ENCODE measurements at regions not wholly inside any gene's neighbourhood (a gene's known extent, or its start where the extent isn't known, plus 50 kb on each side); places are given as distances from the start of the nearest gene placed in this dataset.

GRCh38 chr12:81958406-81958805, 199.3 kb upstream of the PPFIA2 start:
- no peaks in the 10 kb centered on the region for H3K9me3 ChIP-seq (ENCODE audit: insufficient read depth, low read depth, low read length)
- no peak overlapping the region for H3K4me3 ChIP-seq (ENCODE audit: low read length)
- no peak overlapping the region for H3K9ac ChIP-seq (ENCODE audit: low read depth, low read length)
- no peaks in the 10 kb centered on the region for H3K27me3 ChIP-seq (ENCODE audit: insufficient read depth, low read length)
- H3K36me3 ChIP-seq (ENCODE audit: insufficient read depth, low read length), result no peaks in the 10 kb centered on the region
- H3K4me1 ChIP-seq (ENCODE audit: insufficient read depth, low read length), result no peaks in the 10 kb centered on the region
- WGBS, result 88% methylated on average over 1 of the region's 1 CpG
- H3K27ac ChIP-seq (ENCODE audit: low read depth, low read length), result no peak overlapping the region

GRCh38 chr12:81957631-81958030, 198.5 kb upstream of the PPFIA2 start:
- Histone ChIP-seq H3K9me3 (ENCODE audit: insufficient read depth, low read depth, low read length) (no peaks in the 10 kb centered on the region), H3K27ac (ENCODE audit: low read depth, low read length) (no peak overlapping the region), H3K4me1 (ENCODE audit: insufficient read depth, low read length) (no peaks in the 10 kb centered on the region), H3K9ac (ENCODE audit: low read depth, low read length) (no peak overlapping the region), H3K4me3 (ENCODE audit: low read length) (no peak overlapping the region), H3K36me3 (ENCODE audit: insufficient read depth, low read length) (no peaks in the 10 kb centered on the region), H3K27me3 (ENCODE audit: insufficient read depth, low read length) (no peaks in the 10 kb centered on the region)

DNA sequence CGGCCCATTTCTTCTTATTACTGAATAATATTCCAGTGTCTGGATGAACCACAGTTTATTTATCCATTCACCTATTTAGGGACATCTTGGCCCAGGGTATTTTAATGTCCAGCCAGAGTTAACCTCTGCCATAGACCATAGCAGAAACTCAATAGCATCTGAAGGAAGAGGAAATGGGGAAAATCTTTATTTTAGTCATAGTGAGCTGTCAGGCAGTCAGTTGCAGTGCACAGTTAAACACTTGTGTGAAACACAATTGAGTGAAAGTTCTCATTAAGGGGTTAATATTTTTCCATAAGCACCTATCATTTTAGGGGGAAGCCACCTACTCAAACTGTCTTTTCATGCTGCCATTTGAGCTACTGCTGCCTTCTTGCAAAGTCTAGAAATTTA, 197.3 kb upstream of the PPFIA2 start:
- WGBS, result 100% methylated on average over 1 of the region's 1 CpG
- Histone ChIP-seq H3K36me3 (ENCODE audit: insufficient read depth, low read length) (no peaks in the 10 kb centered on the region), H3K9ac (ENCODE audit: low read depth, low read length) (no peak overlapping the region), H3K27me3 (ENCODE audit: insufficient read depth, low read length) (no peaks in the 10 kb centered on the region), H3K4me3 (ENCODE audit: low read length) (no peak overlapping the region), H3K27ac (ENCODE audit: low read depth, low read length) (no peak overlapping the region), H3K4me1 (ENCODE audit: insufficient read depth, low read length) (no peaks in the 10 kb centered on the region), H3K9me3 (ENCODE audit: insufficient read depth, low read depth, low read length) (no peaks in the 10 kb centered on the region)

- Histone ChIP-seq H3K4me3 (ENCODE audit: low read length) (no peak overlapping the region), H3K27ac (ENCODE audit: low read depth, low read length) (no peak overlapping the region), H3K9ac (ENCODE audit: low read depth, low read length) (no peak overlapping the region), H3K9me3 (ENCODE audit: insufficient read depth, low read depth, low read length) (no peaks in the 10 kb centered on the region), H3K4me1 (ENCODE audit: insufficient read depth, low read length) (no peaks in the 10 kb centered on the region), H3K27me3 (ENCODE audit: insufficient read depth, low read length) (no peaks in the 10 kb centered on the region), H3K36me3 (ENCODE audit: insufficient read depth, low read length) (no peaks in the 10 kb centered on the region)
- WGBS, result 92% methylated on average over 2 of the region's 2 CpGs
Observed at GRCh38 chr12:81953541-81953940, 194.4 kb upstream of the PPFIA2 start.

GRCh38 chr12:81950871-81951270, 191.7 kb upstream of the PPFIA2 start:
- H3K36me3 ChIP-seq (ENCODE audit: insufficient read depth, low read length), result no peaks in the 10 kb centered on the region
- no peak overlapping the region for H3K27ac ChIP-seq (ENCODE audit: low read depth, low read length)
- no peak overlapping the region for H3K9ac ChIP-seq (ENCODE audit: low read depth, low read length)
- no peaks in the 10 kb centered on the region for H3K27me3 ChIP-seq (ENCODE audit: insufficient read depth, low read length)
- no peaks in the 10 kb centered on the region for H3K4me1 ChIP-seq (ENCODE audit: insufficient read depth, low read length)
- no peak overlapping the region for H3K4me3 ChIP-seq (ENCODE audit: low read length)
- WGBS, result 86% methylated on average over 3 of the region's 3 CpGs
- no peaks in the 10 kb centered on the region for H3K9me3 ChIP-seq (ENCODE audit: insufficient read depth, low read depth, low read length)

DNA sequence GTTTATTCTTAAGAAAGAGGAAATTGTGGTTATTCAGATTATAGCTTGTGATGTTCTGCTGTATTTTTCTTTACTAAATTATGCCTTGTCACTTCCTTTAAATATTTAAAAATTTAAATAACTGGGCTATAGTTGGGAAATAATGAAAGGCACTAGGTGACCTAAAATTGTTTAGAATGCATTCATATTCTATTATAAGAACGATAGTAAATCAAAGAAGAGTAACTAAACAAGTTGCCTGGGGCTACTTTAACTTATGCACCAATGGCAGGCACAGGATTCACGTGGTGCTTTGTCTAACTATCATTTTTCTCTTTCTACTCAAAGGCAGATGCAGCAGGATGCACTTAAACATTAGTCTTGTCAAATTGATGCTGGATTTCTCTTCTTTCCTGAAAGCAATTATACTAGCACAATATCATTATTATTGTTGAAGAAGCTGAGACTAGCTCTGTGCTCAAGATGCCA, 190.7 kb upstream of the PPFIA2 start:
- no peak overlapping the region for H3K9ac ChIP-seq (ENCODE audit: low read depth, low read length)
- no peak overlapping the region for H3K4me3 ChIP-seq (ENCODE audit: low read length)
- no peaks in the 10 kb centered on the region for H3K4me1 ChIP-seq (ENCODE audit: insufficient read depth, low read length)
- no peaks in the 10 kb centered on the region for H3K27me3 ChIP-seq (ENCODE audit: insufficient read depth, low read length)
- WGBS, result 90% methylated on average over 2 of the region's 2 CpGs
- no peaks in the 10 kb centered on the region for H3K36me3 ChIP-seq (ENCODE audit: insufficient read depth, low read length)
- no peaks in the 10 kb centered on the region for H3K9me3 ChIP-seq (ENCODE audit: insufficient read depth, low read depth, low read length)
- H3K27ac ChIP-seq (ENCODE audit: low read depth, low read length), result no peak overlapping the region

- WGBS, result no CpG with 5 or more reads among the region's 2 CpGs
Observed at GRCh38 chr12:81949416-81949815, 190.3 kb upstream of the PPFIA2 start.

GRCh38 chr12:81944886-81945285, 185.7 kb upstream of the PPFIA2 start:
- no peaks in the 10 kb centered on the region for H3K9me3 ChIP-seq (ENCODE audit: insufficient read depth, low read depth, low read length)
- H3K4me1 ChIP-seq (ENCODE audit: insufficient read depth, low read length), result no peaks in the 10 kb centered on the region
- no peaks in the 10 kb centered on the region for H3K36me3 ChIP-seq (ENCODE audit: insufficient read depth, low read length)
- H3K9ac ChIP-seq (ENCODE audit: low read depth, low read length), result no peak overlapping the region
- H3K4me3 ChIP-seq (ENCODE audit: low read length), result no peak overlapping the region
- 99% methylated on average over 2 of the region's 2 CpGs for WGBS
- no peak overlapping the region for H3K27ac ChIP-seq (ENCODE audit: low read depth, low read length)
- no peaks in the 10 kb centered on the region for H3K27me3 ChIP-seq (ENCODE audit: insufficient read depth, low read length)

More at GRCh38 chr12:81949416-81949815, 190.3 kb upstream of the PPFIA2 start:
- H3K4me1 ChIP-seq (ENCODE audit: insufficient read depth, low read length), result no peaks in the 10 kb centered on the region
- H3K36me3 ChIP-seq (ENCODE audit: insufficient read depth, low read length), result no peaks in the 10 kb centered on the region
- no peaks in the 10 kb centered on the region for H3K27me3 ChIP-seq (ENCODE audit: insufficient read depth, low read length)
- no peak overlapping the region for H3K9ac ChIP-seq (ENCODE audit: low read depth, low read length)
- H3K9me3 ChIP-seq (ENCODE audit: insufficient read depth, low read depth, low read length), result no peaks in the 10 kb centered on the region
- no peak overlapping the region for H3K27ac ChIP-seq (ENCODE audit: low read depth, low read length)
- H3K4me3 ChIP-seq (ENCODE audit: low read length), result no peak overlapping the region

DNA sequence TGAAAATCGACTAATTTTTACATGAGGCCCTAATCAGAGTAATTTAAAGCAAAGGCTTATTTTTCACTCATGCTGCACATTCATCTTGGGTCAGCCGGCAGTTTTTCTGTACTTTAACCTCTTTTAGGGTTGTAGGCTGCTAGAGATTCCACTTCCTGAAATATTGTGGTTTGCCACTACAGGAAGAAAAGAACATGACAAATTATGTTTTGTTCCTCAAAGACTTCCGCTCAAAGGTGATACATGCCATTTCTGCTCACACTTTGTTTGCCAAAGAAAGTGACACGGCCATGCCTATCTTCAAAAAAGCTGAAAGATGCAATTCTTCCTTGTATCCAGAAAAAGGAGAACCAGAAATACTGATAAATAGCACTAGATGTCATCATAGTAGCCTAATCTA, 183.4 kb upstream of the PPFIA2 start:
- Histone ChIP-seq H3K9me3 (ENCODE audit: insufficient read depth, low read depth, low read length) (no peaks in the 10 kb centered on the region), H3K9ac (ENCODE audit: low read depth, low read length) (no peak overlapping the region), H3K27ac (ENCODE audit: low read depth, low read length) (no peak overlapping the region), H3K4me1 (ENCODE audit: insufficient read depth, low read length) (no peaks in the 10 kb centered on the region), H3K27me3 (ENCODE audit: insufficient read depth, low read length) (no peaks in the 10 kb centered on the region), H3K36me3 (ENCODE audit: insufficient read depth, low read length) (no peaks in the 10 kb centered on the region), H3K4me3 (ENCODE audit: low read length) (no peak overlapping the region)
- WGBS, result 96% methylated on average over 4 of the region's 4 CpGs

- H3K4me1 ChIP-seq (ENCODE audit: insufficient read depth, low read length), result no peaks in the 10 kb centered on the region
- no peaks in the 10 kb centered on the region for H3K36me3 ChIP-seq (ENCODE audit: insufficient read depth, low read length)
- no peak overlapping the region for H3K27ac ChIP-seq (ENCODE audit: low read depth, low read length)
- no peaks in the 10 kb centered on the region for H3K27me3 ChIP-seq (ENCODE audit: insufficient read depth, low read length)
- no peak overlapping the region for H3K9ac ChIP-seq (ENCODE audit: low read depth, low read length)
- H3K4me3 ChIP-seq (ENCODE audit: low read length), result no peak overlapping the region
- no peaks in the 10 kb centered on the region for H3K9me3 ChIP-seq (ENCODE audit: insufficient read depth, low read depth, low read length)
- WGBS, result 100% methylated on average over 1 of the region's 2 CpGs
Observed at GRCh38 chr12:81930037-81930436, 170.9 kb upstream of the PPFIA2 start.

DNA sequence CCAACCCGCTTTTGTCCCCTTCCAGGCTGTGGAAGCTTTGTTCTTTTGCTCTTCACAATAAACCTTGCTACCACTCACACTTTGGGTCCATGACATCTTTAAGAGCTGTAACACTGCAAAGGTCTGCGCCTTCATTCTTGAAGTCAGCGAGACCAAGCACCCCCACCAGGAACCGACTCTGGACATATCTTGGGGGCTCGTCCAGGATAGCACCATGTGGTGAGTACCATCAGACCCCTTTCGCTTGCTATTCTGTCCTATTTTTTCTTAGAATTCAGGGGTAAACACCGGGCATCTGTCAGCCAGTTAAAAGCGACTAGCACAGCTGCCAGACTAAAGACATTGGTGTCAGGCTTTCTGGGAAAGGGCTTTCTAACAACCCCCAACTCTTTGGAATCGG, 137.6 kb upstream of the PPFIA2 start:
- Histone ChIP-seq H3K27ac (ENCODE audit: low read depth, low read length) (no peak overlapping the region), H3K27me3 (ENCODE audit: insufficient read depth, low read length) (no peaks in the 10 kb centered on the region), H3K4me1 (ENCODE audit: insufficient read depth, low read length) (no peaks in the 10 kb centered on the region), H3K36me3 (ENCODE audit: insufficient read depth, low read length) (no peaks in the 10 kb centered on the region), H3K9me3 (ENCODE audit: insufficient read depth, low read depth, low read length) (peaks cover 23% of the 10 kb centered on the region), H3K9ac (ENCODE audit: low read depth, low read length) (no peak overlapping the region), H3K4me3 (ENCODE audit: low read length) (no peak overlapping the region)
- 96% methylated on average over 9 of the region's 9 CpGs for WGBS

DNA sequence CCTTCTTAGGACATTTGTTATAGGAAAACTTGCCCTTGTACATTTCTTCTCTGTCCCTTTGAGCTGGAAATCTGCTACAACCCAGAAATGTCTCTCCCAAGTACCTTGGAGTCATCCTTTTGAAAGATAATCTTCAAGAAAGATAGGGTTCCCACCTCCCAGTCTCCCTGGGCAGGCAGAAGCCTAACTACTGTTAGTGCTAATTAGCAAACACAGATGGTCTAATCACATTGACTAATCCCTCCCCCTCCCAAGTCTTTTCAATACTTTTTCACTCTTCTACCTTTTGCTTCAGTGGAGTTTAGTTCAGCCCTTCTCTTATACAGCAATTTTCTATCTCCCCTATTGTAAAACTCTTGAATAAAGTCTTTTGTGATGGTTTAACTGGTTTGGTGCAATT, 129.8 kb upstream of the PPFIA2 start:
- Histone ChIP-seq H3K9ac (ENCODE audit: low read depth, low read length) (no peak overlapping the region), H3K4me1 (ENCODE audit: insufficient read depth, low read length) (peaks cover 10% of the 10 kb centered on the region), H3K36me3 (ENCODE audit: insufficient read depth, low read length) (no peaks in the 10 kb centered on the region), H3K27ac (ENCODE audit: low read depth, low read length) (peak overlapping the region; percentile 67; the same call in 1 of the 2 replicates), H3K9me3 (ENCODE audit: insufficient read depth, low read depth, low read length) (peaks cover 2% of the 10 kb centered on the region; the same call in 1 of the 2 replicates), H3K27me3 (ENCODE audit: insufficient read depth, low read length) (no peaks in the 10 kb centered on the region), H3K4me3 (ENCODE audit: low read length) (no peak overlapping the region)
